CD4-positive, alpha-beta T cell treated with Interleukin-17A for 1 hour (primary cell): ENCODE measurements at regions not wholly inside any gene's neighbourhood (a gene's known extent, or its start where the extent isn't known, plus 50 kb on each side); places are given as distances from the start of the nearest gene placed in this dataset.
"Not testable (repeated sequence)": the region's sequence is repeated elsewhere in the genome, so short reads cannot be mapped to it uniquely, and the experiment has no call there.

Experiments used
- DNase-seq: peaks from one replicate; pipeline ENCODE4 v3.0.0-alpha.2; 2020

GRCh38 chr21:34219334-34220060 is 144.3 kb upstream of the KCNE2 start:
- no peak for DNase-seq

DNA sequence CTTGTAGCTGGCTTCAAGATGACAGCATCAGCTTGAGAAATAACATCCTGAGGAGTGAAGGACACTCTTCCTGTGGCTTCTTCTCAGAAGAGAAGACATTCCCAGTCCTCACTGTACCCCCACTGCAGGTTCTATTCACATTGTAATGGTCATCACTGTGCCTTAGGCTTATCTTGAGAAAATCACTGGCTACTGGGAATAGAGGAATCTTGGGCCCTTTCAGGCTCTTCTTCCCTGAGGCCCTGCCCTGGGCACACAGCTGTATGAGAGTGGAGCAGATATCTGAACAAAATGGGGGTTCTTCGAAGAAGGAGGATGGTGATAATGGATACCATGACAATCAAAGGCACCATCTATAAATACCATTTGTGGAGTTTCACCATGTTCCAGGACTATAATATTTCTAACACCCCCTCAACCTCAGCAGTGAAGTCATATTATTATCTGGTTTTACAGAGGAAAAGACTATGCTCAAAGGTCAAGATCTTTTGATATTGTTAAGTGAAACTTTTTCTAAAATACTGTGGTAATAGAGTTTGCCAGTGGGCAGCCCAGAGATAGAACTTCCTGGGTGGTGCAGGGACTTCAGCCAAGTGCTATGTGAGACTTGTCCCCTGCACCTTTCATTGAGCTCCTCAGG is 143.1 kb upstream of the KCNE2 start:
- no peak for DNase-seq

DNA sequence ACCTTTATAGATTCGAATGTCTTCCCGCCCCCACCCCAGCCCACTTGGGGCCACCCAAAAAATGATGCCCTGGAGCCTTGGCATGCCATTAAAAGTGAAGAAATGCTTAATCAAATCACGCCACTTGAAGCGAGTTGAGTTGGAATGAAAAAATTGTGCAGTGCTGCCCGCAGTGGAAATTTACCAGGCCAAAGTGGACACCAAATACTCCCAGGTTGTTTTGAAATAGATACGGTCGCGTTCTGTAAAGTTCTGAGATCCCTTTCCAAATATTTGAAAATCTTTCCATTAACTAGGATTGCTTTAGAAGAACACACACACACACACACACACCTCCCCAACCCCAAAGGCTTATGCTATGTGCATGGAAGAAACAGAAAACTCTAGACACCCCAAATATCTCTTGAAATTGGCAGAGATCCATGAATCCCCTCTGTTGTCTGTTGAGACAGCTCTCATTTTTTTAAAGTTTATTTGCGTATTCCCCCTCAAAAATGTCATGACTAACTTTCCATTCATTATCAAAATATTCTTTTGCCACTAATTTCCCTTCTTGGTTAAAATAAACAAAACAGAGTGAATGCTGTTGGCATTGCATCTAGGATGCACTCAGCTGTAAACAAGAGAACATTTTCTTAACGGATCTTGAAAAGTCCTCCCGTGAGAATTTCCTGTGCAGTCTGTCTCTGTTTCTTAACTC is 142.3 kb upstream of the KCNE2 start:
- DNase-seq, result no peak

DNA sequence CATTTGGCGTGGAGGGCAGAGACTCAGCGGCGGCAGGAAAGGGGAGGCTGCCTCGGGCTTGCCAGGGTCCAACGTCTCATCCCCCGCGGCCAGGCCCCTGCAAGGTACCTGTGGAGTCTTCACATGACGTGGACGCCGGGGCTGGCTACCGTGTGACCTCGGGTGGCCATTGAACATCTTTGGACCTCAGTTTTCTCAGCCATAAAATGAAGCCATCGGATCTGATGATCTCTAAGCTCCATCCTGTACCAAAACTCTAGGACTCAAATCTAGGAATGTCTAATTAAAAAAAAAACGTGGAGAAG is 141.8 kb upstream of the KCNE2 start:
- no peak for DNase-seq

DNA sequence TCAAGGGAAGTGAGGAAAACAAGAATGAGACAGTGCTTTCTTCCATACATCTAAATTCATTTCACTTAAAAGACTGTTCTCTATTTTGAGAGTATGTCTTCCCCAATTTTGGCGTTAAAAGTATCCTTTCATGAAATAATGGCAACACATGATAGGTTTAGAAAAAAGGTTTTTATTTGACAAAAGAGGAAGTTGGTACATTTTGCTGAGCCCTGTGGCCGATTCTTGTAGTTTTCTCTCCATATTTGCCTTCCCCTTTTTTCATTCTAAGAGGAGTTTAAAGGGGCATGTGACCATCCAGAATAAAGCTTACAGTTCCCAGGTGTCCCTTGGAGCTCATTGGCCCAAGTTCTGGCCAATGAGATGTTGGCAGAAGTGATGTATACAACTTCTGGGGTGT is 140.4 kb upstream of the KCNE2 start:
- DNase-seq, result no peak

GRCh38 chr21:34227386-34227852 is 136.4 kb upstream of the KCNE2 start:
- no peak for DNase-seq

DNA sequence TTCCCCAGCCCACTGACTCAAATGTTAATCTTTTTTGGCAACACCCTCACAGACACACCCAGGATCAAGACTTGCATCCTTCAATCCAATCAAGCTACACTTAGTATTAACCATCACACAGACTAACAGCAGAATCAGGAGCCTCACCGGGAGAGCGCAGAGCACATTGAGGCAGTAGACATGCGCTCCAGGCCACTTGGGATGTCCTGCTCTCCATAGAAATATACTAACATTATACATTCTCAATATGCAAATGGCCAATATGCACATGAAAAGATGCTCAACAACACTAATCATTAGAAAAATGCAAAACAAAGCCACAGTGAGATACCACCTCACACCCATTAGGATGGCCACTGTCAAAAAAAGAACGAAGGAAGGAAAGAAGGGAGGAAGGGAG is 135.0 kb upstream of the KCNE2 start:
- no peak for DNase-seq

- DNase-seq, result no peak
Observed at GRCh38 chr21:34229353-34229752, 134.5 kb upstream of the KCNE2 start.

- DNase-seq, result not testable (repeated sequence)
Observed at GRCh38 chr21:34233741-34234140, 130.1 kb upstream of the KCNE2 start.

- no peak for DNase-seq
Observed at GRCh38 chr21:34235514-34235913, 128.3 kb upstream of the KCNE2 start.

DNA sequence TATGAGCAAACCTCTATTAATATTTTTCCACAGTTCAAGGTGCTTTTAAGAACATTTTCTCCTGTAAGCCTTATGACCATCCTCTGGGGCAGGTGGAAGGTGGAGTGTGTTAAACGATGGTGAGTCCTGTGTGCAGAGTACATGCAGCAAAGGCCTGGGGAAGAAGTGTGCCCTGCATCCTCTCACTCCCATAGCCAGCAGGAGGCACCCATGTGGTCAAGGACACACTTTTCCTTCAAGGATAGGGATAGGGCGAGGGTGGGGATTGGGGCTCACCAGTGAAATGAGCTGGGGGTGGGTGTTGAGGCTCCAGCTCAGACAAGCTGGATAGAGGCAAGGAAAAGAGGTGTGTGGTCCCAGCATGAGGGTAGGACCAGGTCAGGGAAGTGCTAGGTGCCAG is 120.8 kb upstream of the KCNE2 start:
- DNase-seq, result no peak

- peak; percentile 26 for DNase-seq
Observed at GRCh38 chr21:34243562-34243961, 120.2 kb upstream of the KCNE2 start.

DNA sequence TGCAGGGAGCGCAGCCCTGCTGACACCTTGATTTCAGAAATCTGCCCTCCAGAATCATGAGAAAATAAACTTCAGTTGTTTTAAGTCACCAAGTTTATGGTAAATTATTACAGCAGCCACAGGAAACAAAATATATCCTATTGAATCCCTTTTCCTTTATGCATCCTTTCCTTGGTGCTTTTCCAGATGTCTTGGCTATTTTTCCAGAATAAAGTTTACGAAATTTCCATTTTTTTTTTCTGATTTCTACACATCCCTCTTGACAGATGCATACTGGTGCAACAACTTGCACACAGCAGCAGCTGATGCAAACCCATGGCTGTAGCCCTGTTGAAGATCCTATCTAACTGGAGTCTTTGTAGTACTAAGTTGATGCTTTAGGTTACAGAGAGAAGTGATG is 111.1 kb upstream of the KCNE2 start:
- no peak for DNase-seq

DNA sequence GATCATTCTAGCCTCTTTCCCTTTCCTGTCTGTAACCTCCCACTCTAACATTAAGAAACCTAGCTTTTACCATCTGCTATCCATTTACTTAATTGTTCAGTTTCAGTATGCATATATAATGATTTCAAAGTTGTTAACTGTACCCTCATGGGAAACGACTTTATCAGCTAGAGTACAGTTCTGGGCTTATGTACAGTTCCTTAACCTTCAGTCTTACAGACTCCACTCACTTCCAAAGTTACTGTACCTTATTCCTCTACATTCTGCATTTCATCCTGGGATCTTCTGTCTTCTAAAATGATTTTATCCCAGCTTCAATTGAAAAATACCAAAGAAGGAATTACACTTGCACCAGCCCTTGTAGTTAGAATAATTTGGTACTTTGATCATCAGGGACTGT is 108.7 kb upstream of the KCNE2 start:
- no peak for DNase-seq

DNA sequence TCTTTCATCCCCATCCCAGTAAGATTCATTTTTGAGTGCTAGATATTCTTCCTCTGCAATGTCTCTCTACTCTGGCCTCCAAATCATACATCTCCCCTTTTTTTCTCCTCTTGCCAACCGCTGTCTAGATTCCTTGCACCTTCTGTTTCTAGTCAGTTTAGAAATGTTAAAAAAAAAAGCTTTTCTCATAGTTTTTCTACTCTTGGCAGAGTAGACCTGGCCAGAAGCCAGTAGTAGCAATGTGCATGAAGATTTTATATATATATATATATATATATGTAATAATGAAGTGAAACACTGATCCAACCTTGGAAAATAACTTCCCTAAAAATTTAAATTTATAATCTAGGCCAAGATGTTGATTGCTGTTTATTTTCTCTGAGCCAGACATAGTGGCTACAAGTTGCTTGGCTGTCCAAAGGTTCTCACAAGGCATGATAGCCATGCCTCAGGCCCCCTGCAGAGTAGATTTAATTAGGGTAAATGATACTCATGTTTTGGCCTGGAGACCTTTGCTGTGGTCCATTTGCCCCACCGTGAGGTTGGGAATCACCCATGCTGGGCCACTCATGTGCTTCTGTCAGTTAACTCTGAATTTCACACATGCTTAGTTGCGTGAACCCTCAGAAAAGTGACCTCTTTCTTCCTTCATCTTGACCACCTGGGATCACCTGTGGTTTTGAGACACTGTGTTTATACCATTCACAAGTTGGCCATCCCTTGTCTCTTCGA is 103.4 kb upstream of the KCNE2 start:
- DNase-seq, result no peak

- no peak for DNase-seq
Observed at GRCh38 chr21:34261841-34262468, 101.9 kb upstream of the KCNE2 start.

DNA sequence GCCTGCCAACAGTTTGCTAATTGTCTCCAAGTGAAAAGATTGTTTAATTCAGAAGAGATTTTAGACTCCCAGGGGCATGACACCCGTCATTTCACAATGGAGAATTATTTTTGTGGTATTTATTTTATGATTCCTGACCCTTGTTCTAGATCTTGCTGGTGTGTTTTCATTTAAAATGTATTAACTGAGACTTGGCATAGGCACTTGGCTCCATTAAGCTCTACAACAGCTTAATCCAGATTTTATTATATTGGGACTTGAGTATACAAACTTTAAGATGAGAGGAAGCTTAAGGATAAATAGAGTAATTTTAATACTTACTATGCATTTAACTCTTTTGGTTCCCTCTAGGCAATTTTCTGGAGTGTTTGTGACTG is 101.3 kb upstream of the KCNE2 start:
- no peak for DNase-seq

DNA sequence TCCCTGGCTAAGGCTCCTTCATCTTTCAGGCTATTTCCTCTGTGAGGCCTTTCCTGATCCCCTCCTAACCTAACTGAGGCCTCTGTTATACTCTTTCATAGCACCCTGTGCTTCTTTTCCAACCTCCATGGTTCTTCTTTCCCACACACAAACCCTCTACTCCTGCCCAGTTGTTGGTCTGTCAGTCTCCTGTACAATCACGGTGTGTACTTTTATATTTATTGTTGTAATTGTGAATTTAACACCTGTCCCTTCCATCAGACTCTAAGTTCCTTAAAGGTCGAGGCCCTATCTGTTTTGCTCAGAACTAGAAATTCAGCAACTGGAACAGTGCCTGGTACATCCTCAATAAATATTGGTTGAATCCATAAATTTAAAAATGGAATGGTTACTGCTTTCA is 100.2 kb upstream of the KCNE2 start:
- DNase-seq, result no peak

DNA sequence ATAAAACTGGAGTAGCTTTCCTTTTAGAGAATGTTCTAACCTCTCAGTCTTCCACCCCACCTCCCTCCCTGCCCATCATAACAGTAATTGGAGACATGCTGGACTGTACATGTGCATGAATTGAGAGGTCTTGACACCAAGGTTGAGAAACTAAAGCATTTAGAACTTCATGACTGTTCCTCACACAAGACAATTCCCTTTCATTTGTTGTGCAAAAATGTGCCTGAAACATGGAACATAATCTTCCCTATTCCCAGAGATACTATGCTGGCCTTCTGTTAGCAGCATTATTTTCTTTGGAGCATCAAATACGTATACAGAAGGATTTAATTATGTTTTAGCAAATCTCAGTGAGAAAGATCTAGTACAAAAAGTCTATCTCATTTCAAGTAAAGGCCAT is 97.5 kb upstream of the KCNE2 start:
- DNase-seq, result no peak

GRCh38 chr21:34268493-34268892 is 95.3 kb upstream of the KCNE2 start:
- no peak for DNase-seq

DNA sequence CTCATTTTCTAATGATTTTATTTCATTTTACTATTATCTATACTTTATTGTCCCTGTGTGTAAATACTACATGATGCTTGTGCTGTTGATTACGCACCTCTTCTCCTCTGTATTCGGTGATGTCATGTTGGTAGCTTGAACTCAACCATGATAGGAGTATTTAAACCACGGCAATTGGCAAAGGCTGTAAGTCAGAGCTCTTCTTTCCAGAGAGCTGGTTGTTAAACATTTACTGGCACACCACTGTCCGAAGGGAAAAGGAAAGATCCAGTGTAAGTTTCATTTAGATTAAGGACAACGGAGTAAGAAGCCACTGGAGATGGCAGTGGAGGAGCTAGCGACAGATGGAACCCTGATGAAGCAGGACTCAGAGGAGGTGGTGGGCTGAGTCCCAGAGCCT is 93.4 kb upstream of the KCNE2 start:
- no peak for DNase-seq

DNA sequence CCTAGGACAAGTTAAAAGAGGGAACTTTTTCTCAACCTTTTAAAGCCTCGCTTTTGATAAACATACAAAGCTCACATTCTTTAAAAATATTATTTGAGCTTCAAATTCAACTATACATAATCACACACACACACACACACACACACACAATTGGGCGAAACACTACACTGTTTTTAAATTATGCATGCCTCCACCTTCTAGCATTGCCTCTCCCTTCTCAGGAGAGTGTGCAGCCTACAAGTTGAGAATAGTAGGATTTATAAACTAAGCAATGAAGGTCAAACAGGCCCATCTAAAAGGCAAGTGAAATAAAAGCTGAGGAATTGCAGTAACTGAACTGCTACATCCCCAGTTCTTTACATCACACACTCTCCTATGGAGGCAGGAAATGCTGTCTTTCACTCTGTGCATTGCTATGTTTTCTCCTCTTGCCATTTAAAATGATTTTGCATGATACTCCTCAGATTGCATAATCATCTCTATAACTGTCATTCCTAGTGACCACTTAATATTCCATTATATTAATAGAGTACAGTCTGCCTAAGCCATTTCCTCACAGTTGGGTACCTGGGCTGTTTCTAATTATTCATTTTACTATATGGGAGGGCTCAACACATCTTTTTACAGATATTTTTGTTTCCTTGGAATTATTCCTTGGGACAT is 92.5 kb upstream of the KCNE2 start:
- no peak for DNase-seq

DNA sequence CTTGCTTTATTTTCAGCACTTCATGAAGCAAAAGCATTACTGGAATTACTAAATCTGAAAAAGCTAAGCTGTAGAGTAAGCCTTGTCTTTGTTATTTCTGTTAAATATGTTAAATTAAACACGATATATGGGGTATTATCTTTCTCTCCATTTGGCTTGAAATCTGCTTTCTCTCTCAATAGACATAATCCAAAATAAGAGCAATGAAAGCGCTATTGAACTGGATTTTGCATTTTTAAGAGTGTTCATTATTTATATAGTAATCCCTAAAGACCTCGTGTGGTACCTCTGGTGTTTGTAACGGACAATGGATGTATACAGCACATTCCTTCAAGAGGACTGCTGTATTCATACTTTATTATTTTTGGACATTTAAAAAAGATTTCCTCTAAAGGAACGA is 91.5 kb upstream of the KCNE2 start:
- DNase-seq, result no peak
